ENCODE measurements at regions not wholly inside any gene's neighbourhood (a gene's known extent, or its start where the extent isn't known, plus 50 kb on each side); places are given as distances from the start of the nearest gene placed in this dataset.
"Not testable (repeated sequence)": the region's sequence is repeated elsewhere in the genome, so short reads cannot be mapped to it uniquely, and the experiment has no call there.

DNA sequence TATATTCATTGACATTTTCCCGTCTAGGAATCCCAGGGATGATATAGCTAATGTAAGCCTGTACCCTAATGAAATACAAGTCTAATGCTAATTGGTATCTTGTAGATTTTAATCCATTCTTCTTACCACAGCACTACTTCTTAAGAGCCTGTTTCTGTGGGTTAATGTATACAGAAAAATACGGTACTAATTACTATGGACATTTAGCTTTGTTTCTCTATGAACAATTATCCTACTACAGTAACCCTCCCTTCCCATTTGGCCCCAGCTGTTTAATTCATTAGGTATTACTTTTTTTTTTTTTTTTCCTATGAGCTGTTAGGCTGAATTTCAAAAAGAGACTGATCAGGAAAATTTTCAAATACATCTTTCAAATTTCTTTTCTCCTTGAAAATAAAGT lies 245.1 kb upstream of the SLC7A11 start:
- DNase-seq: no peak

DNA sequence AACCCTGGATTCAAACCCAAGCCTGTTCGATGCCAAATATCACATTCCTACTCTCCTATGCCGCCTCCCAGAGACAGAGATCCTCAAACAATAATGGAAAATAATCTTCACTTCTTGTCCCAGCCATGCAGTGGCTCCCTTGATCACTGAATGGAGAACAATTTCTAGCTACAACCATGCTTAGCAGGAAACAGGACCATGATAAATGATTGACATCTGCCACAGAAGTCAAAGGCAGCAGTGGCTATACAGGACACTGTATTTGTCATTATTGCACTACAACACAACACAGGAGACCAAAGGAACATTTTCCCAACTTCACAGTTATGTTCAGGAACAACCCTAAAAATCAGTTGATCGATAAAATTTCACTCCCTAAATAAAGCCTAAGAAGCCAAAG lies 243.3 kb upstream of the SLC7A11 start:
- DNase-seq: no peak

DNA sequence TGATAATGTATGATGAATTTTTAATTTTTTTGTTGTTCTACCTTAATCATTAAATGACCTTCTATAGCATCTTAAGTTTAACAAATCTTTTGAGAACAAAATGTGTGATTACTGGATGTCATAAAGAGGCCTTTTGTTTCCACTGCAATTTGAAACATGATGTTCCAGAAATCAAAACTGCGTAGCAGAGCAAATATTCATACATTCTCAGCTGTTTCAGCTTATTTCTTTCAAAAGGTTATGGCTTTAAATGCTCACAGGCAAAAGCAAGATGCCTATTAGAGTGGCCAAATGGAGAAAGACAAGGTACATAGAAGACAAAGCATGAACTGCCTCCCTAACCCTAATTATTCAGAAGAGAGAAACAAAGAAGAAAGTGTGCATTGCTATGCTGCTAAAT lies 233.0 kb upstream of the SLC7A11 start:
- DNase-seq: no peak

DNA sequence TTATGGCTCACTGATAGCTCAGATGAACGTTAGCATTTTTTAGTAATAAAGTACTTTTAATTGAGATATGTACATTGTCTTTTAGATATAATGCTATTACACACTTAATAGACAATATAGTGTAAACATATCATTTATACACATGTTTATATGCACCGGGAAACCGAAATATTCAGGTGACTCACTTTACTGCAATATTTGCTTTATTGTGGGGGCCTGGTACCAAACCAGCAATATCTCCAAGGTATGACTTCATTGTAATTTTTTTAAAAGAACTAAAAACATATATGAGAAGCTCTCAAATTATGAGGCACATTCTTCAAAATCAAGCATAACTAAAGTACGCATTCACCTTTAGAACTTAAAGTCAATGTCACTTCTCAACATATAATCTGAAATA lies 231.2 kb upstream of the SLC7A11 start:
- no peak for DNase-seq

DNA sequence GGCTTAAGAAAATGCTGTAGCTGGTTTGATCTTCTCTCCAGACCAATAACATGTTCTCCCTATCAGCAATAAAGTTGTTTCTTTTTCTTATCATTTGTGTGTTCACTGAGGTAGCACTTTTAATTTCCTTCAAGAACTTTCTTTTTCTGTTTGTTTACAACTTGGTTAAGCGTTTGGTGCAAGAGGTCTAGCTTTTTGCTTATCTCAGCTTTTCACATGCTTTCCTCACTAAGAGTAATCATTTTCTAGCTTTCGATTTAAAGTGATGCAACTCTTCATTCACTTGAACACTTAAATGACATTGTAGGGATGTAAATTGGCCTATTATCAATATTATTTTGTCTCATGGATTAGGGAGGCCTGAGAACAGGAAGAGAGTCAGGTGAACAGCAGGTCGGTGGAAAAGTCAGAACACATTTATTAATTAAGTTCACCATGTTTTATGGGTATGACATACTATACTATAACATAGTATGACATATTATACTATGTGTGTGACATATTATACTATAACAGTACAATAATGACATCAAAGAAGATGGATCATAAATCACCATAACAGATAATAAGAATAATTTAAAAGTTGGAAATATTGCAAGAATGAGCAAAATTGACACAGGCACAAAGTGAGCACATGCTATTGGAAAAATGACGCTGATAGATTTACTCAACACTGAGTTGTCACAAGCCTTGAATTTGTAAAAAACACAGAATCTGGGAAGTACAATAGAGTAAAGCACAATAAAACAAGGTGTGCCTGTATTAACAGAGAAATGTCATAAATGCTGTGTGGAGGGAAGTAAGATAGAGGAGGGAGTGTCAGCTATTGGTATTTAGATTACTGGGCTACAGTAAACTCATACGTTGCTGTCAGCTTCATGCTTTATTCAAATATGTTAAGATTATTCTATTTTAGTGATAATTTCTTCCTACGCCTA lies 218.6 kb upstream of the SLC7A11 start:
- DNase-seq: no peak

DNA sequence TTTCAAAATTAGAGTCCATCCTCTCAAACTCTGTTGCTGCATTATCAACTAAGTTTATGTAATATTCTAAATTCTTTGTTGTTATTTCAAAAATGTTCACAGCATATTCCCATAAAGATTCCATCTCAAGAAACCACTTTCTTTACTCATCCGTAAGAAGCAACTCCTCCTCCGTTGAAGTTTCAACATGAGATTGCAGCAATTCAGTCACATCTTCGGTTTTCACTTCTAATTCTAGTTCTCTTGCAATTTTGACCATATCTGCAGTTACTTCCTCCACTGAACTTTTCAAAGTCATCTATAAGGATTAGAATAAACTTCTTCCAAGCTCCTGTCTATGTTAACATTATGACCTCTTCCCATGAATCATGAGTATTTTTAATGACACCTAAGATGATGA lies 216.6 kb upstream of the SLC7A11 start:
- DNase-seq: no peak

DNA sequence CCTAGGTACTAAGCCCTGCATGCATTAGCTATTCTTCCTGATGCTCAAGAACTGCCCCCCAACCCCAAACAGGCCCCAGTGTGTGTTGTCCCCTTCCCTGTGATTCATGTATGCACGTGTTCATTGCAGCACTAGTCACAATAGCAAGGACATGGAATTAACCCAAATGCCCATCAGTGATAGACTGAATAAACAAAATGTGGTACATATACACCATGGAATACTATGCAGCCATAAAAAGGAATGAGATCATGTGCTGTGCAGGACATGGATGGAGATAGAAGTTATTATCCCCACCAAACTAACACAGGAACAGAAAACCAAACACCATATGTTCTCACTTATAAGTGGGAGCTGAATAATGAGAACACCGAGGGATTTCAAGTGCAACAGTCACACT lies 214.2 kb upstream of the SLC7A11 start:
- not testable (repeated sequence) for DNase-seq

DNA sequence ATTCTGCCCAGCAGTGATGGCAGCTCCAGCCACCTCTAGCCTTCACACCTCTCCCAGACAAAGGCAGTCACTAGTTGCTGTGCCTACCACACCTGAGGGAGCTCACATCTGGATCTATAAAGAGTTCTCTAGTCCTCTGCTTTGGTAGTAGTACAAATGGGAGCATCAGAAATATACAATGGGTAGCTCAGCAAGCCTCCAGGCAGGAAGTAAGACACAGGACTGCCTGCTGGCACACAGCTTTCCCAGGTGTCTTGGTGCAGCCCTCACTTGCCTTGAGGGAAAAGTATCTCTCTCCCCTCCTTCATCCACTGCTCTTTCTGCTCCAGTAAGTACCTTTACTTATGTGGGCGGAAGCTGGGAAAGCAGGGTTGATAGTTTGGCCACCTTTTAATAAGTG lies 212.9 kb upstream of the SLC7A11 start:
- DNase-seq: no peak

DNA sequence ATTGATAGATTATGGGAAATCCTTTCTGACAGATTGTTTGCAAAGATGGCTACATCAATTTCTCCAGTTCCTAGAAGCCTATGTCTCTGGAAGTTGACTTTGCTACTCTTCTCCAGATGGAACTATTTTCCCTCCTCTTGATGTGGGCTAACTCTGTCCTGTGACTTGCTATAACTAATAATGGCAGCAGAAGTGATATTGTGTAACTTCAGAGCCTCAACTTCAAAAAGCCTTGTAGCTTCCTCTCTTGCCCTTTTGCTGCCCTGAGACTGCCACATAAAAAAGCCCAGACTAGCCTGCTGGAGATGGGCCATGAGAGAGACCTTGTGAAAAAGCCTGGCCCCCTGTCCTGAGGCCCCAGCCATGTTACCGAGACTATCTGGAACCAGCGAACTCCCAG lies 210.7 kb upstream of the SLC7A11 start:
- no peak for DNase-seq

DNA sequence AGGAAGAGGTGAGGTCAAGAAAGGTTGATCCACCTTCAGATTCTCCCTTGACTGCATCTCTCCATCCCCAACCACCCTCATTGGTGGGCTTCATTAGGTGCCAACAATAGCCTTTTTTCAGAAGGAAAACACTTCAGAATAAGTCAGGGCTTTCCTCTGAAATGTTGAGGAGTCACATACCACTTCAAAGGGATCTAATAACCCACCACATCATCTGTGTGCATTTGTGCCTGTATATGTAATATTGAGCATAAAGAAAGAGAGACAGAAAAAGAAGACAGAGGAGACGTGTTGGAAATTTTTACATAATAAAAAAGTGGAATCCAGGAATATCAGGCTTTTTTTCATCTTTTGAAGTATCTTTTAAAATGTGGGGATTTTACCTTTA lies 209.1 kb upstream of the SLC7A11 start:
- no peak for DNase-seq

DNA sequence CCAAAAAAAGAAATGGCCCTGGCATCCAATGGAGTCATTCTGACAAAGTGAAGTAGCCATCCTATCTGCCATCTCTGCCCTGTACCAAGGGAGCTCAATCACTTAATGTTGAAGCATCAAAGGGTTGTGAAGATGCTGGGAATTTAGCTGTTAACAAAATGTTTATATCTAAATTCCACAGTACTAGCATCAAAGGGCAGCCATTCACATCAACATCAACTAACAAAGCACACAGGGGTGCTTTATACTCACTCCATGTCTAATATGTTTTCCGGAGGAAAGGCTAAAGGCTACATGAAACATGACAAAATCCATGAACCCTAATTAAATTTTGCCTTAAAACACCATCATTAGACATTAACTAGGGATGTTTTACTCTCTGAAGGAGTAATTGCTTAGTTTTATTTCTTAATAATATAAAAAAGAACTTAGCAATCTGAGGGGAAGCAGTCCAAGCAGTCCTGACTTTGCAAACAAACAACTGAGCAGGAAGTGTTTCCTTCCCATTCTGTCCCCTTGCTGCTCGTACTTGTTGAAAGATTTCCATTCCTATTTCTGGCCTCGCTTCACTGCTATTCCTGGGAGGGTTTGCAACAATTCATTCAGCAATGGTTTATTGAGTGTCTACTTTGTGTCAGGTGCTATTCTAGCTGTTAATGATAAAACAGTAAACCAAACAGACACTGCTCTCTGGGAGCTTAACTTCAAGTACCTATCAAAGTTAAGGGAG lies 208.6 kb upstream of the SLC7A11 start:
- no peak for DNase-seq

DNA sequence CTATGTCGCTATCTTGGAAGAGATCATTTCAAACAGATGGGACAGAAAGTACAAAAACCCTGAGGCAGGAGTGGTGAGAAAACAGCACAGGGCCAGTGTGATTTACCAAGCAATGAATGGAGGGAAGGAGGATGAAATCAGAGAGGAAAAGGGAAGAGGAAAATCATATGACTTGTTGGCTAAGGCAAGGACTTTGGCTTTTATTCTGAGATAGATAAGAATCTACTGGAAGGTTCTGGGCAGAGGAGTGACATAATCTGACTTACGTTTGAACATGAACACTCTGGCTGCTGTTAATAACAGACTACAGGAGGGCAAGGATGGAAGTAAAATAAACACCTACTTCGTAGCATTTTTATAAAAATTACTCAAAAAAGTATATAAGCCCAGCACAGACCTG lies 207.8 kb upstream of the SLC7A11 start:
- no peak for DNase-seq

DNA sequence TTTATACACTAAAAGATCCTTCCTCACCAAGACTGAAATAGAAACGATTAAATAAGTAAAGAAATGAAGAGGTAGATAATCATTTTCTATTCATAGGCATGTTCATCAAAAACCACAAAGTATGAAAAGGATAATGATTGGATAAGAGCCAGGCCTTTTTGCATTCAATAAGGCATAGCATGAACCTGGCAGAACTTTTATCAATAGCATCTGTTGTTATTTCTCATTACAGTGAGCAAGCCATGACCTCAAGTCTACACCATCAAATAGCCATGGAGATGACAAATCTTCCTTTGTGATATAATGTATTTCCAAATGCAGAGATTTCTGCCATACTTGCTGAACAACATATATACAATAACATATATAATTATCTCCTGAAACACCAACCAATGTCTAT lies 206.0 kb upstream of the SLC7A11 start:
- no peak for DNase-seq

DNA sequence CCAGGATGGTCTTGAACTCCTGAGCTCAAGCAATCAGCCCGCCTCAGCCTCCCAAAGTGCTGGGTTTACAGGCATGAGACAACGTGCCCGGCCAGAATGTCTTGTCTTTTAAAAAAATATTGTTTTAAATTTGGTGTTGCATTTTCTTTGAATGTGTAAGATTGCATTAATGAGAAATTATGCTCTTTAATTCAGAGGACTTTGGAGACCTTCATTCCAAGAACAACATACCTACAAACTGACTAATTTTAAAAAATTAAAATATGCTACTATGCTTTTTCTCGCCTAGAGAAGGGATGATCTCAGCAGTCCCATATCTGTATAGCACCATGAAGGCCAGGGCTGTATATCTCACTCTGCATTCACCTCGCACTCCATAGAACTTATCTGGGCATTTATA lies 204.3 kb upstream of the SLC7A11 start:
- DNase-seq: no peak

DNA sequence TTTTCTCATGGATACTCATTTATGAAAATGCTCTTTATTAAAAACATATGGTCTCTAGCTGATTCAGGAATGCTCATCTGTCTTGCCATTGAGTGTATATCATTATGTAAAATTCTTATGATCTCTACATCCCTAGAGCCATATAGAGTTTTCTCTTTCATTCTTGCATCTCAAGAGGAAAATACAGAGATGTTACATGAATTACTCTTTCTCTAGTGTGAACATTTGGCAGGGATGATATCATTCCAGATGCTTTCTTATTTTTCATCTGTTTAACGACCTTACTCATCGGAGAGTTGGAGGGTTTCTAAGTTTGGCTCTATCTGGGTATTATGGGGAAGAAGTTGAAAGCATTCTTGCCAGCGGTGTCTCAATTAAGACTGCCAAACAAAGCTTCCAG lies 202.9 kb upstream of the SLC7A11 start:
- DNase-seq: no peak

DNA sequence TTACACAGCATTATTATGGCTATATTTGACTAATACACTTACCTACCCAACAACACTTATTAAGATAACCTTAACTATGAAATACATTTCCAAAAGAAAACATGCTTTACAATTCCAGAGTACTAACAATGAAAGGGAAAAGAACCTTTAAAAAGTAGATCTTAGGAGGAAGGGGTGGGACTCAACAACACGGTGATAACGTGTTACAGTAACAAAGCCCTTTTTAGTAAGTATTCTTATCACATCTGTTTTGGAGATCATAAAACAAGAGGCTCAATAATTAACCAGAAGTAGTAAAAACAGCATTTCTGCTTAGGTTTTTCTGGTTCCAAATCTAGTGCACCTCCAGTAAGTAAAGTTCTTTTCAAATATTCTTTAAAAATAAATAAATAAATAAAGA lies 202.1 kb upstream of the SLC7A11 start:
- no peak for DNase-seq

DNA sequence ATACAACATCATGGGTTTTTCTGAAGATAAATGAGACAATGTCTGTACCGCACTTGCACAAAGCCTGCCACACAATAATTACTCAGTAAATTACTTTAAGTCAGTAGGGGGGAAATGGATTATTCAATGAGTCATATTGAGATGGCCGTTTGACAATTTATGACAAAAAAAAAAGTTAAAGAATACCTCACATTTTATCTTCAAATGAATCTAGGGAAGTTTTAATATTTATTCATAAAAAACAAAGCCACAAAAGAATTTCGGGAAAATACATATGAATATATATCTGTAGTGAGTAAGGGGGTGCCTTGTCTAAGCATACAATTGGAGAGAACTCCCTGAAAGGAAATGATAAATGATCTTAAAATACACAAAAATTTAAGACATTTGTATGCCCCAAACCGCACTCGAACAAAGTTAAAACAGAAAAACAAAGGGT lies 197.0 kb upstream of the SLC7A11 start:
- no peak for DNase-seq

DNA sequence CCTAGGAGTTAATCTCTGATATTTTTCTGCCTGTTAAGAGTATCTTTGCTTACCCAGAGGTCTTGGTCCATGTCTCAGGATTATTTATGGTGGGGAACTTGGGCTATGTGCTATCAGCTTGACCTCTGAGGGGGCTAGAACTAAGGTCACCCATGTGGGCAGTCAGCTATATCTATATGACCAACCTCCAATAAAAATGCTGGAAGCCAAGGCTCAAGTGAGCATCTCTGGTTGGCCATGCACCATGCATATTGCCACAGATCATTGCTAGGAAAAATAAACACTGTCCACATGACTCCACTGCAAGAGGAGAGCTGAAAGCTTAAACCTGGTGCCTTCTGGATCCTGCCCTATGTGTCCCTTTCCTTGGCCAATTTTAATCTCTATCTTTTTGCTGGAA lies 196.5 kb upstream of the SLC7A11 start:
- DNase-seq: no peak

DNA sequence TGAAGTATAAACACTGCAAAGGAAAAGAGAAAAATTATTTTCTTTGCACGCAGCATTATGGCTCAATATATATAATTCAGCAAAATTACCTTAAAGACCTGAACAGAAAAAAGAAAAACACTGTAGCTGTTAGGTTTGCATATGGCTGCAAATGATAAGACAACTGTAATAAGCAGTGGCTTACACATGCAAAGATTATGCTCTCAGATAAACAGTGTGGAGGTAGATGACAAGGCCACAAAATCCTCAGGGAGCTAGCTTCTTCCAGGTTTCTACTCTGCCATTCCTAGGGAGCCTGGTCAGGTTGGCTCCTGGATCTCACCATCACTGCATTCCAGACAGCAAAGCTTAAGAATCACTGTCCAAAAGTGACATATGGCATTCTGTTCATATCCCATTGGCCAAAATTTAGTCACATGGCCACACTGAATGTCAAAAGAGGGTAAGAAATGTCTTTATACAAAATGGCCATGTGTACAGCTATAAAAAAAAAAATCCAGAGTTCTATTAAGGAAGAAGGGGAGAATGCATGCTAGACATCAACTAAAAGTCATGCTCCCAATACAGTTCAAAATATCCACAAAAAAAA lies 195.2 kb upstream of the SLC7A11 start:
- no peak for DNase-seq

DNA sequence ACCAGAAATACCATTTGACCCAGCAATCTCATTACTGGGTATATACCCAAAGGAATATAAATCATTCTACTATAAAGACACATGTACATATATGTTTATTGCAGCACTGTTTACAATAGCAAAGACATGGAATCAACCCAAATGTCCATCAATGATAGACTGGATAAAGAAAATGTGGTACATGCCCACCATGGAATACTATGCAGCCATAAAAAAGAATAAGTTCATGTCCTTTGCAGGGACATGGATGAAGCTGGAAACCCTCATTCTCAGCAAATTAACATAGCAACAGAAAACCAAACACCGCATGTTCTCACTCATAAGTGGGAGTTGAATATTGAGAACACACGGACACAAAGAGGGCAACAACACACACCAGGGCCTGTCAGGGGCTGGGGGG lies 193.6 kb upstream of the SLC7A11 start:
- not testable (repeated sequence) for DNase-seq

DNA sequence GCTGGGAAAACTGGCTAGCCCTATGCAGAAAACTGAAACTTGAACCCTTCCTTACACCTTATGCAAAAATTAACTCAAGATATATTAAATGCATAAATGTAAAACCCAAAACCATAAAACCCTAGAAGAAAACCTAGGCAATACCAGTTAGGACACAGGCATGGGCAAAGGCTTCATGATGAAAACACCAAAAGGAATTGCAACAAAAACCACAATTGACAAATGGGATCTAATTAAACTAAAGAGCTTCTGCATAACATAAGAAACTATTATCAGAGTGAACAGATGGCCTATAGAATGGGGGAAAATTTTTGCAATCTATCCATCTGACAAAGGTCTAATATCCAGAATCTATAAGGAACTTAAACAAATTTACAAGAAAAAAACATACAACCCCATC lies 192.9 kb upstream of the SLC7A11 start:
- DNase-seq: peak; percentile 64

DNA sequence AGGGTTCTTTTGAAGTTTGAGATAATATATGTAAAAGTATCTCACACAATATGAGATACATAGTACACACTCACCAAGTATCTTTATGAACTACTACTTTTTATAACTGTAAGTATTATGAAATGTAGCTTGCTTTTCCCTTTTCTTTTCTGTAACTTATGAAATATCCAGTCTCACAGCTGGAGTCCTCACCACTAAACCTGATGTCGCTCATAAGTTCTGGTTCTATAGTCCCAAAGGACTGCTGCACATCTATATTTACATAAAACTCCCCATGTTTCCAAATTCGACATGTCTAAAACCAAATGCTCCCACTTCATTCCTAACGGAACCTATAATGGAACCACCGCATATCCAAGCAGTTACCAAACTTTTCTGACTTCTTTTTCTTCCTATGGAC lies 186.5 kb upstream of the SLC7A11 start:
- no peak for DNase-seq

DNA sequence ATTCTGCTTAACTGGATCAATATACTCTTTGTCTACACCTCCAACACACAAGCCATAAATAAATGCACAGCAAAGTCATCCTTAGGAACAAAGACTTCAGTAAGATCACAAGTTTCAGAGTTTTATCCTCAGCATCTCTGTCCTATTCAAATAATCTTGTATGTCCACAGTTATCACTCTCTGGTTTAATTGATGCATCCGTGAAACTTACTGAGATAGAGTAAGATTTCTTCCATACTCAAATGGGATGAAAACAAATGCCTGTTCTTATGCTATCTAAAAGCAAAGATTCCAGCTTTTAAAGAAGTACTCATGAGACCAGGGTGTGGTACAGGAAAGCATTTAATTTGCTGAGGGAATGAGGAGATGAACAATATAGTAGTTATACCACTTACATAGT lies 184.6 kb upstream of the SLC7A11 start:
- no peak for DNase-seq

DNA sequence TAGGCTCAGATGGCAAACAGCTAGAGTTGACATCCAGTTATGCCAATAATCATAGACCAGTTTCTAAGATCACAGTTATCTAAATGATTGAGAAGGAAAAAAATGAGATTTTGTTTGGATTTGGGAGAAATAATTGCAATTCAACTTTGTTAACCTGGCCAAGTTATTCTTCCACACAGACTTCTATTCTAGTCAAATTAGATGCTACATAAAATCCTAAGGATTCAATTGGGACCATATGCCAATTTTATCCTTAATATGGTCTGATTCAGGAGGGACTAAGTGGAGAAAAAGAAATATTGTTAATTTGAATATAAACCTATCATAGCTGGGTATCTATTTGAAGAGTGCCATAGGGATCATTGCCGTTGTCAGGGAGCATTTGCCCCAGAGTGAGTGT lies 178.3 kb upstream of the SLC7A11 start:
- no peak for DNase-seq

All from GF-D8 (cell line).